Lung (tissue), 11 donors: ENCODE measurements at regions not wholly inside any gene's neighbourhood (a gene's known extent, or its start where the extent isn't known, plus 50 kb on each side); places are given as distances from the start of the nearest gene placed in this dataset.

Experiments
- ATAC-seq: fragments of 200-7000 bp; cut with Tn5 transposase; one replicate; pipeline ENCODE4 v1.9.1; 2020; ENCODE audit warnings: moderate number of reproducible peaks; ENCODE audit not compliant: insufficient read depth, low FRiP score
- DNase-seq, 3 donors: peaks; one replicate each; pipeline ENCODE4 v3.0.0-alpha.2; 2013 to 2017
- H3K27ac ChIP-seq, 2 donors: one replicate each; pipeline ENCODE4 v1.5.1; 2013; ENCODE audit warnings: mild to moderate bottlenecking in 2 of 2, moderate library complexity in 2 of 2, control low read depth in 1 of 2, inconsistent platforms in 1 of 2, low read depth in 1 of 2, low read length in 1 of 2
- H3K27me3 ChIP-seq, 3 donors: one replicate each; pipeline ENCODE4 v1.5.1; 2013; ENCODE audit warnings: low read length in 2 of 3; ENCODE audit not compliant: control insufficient read depth in 3 of 3, insufficient read depth in 3 of 3
- H3K36me3 ChIP-seq, 4 donors: one replicate each; pipeline ENCODE4 v1.5.1; 2013; ENCODE audit warnings: low read length in 4 of 4, mild to moderate bottlenecking in 1 of 4, moderate library complexity in 1 of 4; ENCODE audit not compliant: control insufficient read depth in 4 of 4, insufficient read depth in 4 of 4
- H3K4me1 ChIP-seq, 5 donors: one replicate each; pipeline ENCODE4 v1.5.1; 2013; ENCODE audit warnings: low read length in 5 of 5, mild to moderate bottlenecking in 2 of 5, moderate library complexity in 1 of 5; ENCODE audit not compliant: control insufficient read depth in 5 of 5, insufficient read depth in 5 of 5
- H3K4me3 ChIP-seq: one replicate; pipeline ENCODE4 v1.5.1; 2013; ENCODE audit warnings: mild to moderate bottlenecking, control low read depth, moderate library complexity
- H3K9ac ChIP-seq, 2 donors: one replicate each; pipeline ENCODE4 v1.5.1; 2013; ENCODE audit warnings: low read length in 2 of 2, control low read depth in 1 of 2; ENCODE audit not compliant: insufficient read depth in 1 of 2
- H3K9me3 ChIP-seq, 4 donors: one replicate each; pipeline ENCODE4 v1.5.1; 2013; ENCODE audit warnings: low read length in 3 of 4, mild to moderate bottlenecking in 1 of 4, moderate library complexity in 1 of 4; ENCODE audit not compliant: control insufficient read depth in 4 of 4, insufficient read depth in 3 of 4
- WGBS, 2 donors: extraction: QIAGEN DNeasy Blood & Tissue Kit; methylation state at CpG; one replicate each; pipeline ENCODE4 v1.1.7; 2013; 5-methylcytosine and 5-hydroxymethylcytosine counted together
- TF ChIP-seq, protein P1 (sequence below): IDR thresholded peaks from 2 replicates; pipeline ENCODE4 v1.5.1; 2012; ENCODE audit warnings: mild to moderate bottlenecking; ENCODE audit errors: control extremely low read depth, extremely low read depth
- donor health status: control.
- donor health status: control.
- donor health status: Bipolar disorder and iron deficiency.
- donor health status: healthy.
- donor health status: DM: yes; HTN: yes; CAD: no.

- no peak overlapping the region for H3K9ac ChIP-seq
- peaks cover 0 to 12% (median 0%) of the 10 kb centered on the region in 4 donors for H3K9me3 ChIP-seq
- no peaks in the 10 kb centered on the region for H3K4me1 ChIP-seq
- H3K36me3 ChIP-seq = no peaks in the 10 kb centered on the region
- no peak overlapping the region for H3K27ac ChIP-seq
- H3K27me3 ChIP-seq = no peaks in the 10 kb centered on the region
- H3K4me3 ChIP-seq = no peak overlapping the region
- DNase-seq = no peak
- ATAC-seq = no peak
- TF ChIP-seq, protein P1, sequence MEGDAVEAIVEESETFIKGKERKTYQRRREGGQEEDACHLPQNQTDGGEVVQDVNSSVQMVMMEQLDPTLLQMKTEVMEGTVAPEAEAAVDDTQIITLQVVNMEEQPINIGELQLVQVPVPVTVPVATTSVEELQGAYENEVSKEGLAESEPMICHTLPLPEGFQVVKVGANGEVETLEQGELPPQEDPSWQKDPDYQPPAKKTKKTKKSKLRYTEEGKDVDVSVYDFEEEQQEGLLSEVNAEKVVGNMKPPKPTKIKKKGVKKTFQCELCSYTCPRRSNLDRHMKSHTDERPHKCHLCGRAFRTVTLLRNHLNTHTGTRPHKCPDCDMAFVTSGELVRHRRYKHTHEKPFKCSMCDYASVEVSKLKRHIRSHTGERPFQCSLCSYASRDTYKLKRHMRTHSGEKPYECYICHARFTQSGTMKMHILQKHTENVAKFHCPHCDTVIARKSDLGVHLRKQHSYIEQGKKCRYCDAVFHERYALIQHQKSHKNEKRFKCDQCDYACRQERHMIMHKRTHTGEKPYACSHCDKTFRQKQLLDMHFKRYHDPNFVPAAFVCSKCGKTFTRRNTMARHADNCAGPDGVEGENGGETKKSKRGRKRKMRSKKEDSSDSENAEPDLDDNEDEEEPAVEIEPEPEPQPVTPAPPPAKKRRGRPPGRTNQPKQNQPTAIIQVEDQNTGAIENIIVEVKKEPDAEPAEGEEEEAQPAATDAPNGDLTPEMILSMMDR = no peak
- 87 to 92% methylated on average over 6 of the region's 6 CpGs for WGBS, 2 donors
Measured at GRCh38 chr20:24817351-24817750, 131.7 kb upstream of the CST7 start.

DNA sequence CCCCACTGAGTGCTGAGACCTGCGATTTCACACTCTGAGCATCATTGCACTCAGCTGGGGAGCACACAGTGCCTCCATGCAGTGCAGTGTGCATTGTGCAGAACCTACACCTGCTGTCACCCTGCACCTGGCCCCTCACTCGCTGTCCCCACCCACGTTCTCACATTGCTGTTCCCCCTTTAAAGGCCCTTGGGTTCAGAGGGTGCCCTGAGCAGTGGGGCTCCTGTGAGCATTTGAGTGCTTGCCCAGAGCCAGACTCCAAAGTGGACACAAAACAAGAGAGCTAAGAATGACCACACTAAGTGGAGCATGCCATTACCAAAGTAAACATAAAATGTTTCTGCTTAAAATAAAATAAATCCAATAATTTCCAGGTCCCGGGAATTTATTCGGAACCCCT is 131.0 kb upstream of the CST7 start:
- Histone ChIP-seq H3K9ac (no peak overlapping the region), H3K9me3 (peaks cover 0 to 14% (median 0%) of the 10 kb centered on the region in 4 donors), H3K4me1 (no peaks in the 10 kb centered on the region), H3K36me3 (no peaks in the 10 kb centered on the region), H3K27ac (no peak overlapping the region), H3K4me3 (no peak overlapping the region), H3K27me3 (no peaks in the 10 kb centered on the region)
- TF ChIP-seq, protein P1 = no peak
- ATAC-seq (no peak), DNase-seq (no peak)
- WGBS, 2 donors = 82 to 92% methylated on average over 5 of the region's 5 CpGs

GRCh38 chr20:24819331-24819965 is 129.6 kb upstream of the CST7 start:
- TF ChIP-seq, protein P1 = no peak
- Histone ChIP-seq H3K4me1 (no peaks in the 10 kb centered on the region), H3K36me3 (no peaks in the 10 kb centered on the region), H3K9me3 (peaks cover 0 to 13% (median 0%) of the 10 kb centered on the region in 4 donors), H3K27me3 (no peaks in the 10 kb centered on the region), H3K4me3 (no peak overlapping the region), H3K9ac (no peak overlapping the region), H3K27ac (no peak overlapping the region)
- WGBS, 2 donors = 87 to 96% methylated on average over 14 of the region's 14 CpGs
- no peak for ATAC-seq
- DNase-seq = no peak

DNA sequence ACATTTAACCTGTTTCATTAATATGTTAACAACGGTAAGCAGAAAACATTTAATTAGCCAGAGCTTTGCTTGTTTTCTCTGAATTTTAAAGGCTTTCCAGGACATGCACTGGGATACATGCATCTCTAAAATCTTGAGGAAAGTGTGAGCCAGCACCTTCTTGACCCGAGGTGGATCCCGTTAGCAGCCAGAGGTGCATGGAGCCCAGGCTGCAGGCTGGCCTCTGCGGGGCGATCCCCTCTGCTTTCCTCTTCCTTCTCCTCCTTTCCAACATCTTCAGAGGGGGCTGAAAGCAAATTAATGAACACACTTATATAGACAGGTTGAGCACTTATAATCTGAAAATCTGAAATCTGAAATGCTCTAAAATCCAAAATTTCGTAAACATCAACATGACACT is 128.7 kb upstream of the CST7 start:
- Histone ChIP-seq H3K27ac (no peak overlapping the region), H3K9me3 (peaks cover 0 to 15% (median 0%) of the 10 kb centered on the region in 4 donors), H3K27me3 (no peaks in the 10 kb centered on the region), H3K4me3 (no peak overlapping the region), H3K36me3 (no peaks in the 10 kb centered on the region), H3K9ac (no peak overlapping the region), H3K4me1 (no peaks in the 10 kb centered on the region)
- TF ChIP-seq, protein P1 = no peak
- ATAC-seq (no peak), DNase-seq (no peak)
- WGBS, 2 donors = 92 to 97% methylated on average over 6 of the region's 6 CpGs
